Fibroblast of peridontal ligament (primary cell): ENCODE measurements at regions not wholly inside any gene's neighbourhood (a gene's known extent, or its start where the extent isn't known, plus 50 kb on each side); places are given as distances from the start of the nearest gene placed in this dataset.
"Not testable (repeated sequence)": the region's sequence is repeated elsewhere in the genome, so short reads cannot be mapped to it uniquely, and the experiment has no call there.

Experiments
- DNase-seq: peaks from one replicate; pipeline ENCODE4 v3.0.0-alpha.2; 2010; ENCODE audit errors: extremely low read depth

DNA sequence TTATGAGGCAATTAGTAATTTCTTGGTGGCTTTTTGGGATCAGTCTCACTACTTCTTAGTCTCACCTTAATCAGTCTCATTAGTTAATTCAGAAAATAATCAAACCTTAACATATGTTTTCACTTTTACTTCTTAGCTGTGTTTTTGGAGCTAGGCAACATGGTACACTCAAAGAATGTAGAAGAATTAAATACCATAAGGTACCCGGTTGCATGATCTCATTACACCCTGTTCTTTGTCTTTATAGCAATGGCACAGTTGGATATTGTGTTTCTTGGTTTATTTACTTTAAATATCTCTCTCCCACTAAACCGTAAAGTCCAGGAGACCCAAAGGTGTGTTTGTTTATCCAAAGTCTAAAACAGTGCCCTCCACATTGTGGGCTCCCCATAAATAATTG is 132.3 kb downstream of the TNFSF18 start:
- no peak for DNase-seq

GRCh38 chr1:172926070-172926469 is 124.7 kb downstream of the TNFSF18 start:
- DNase-seq, result no peak

DNA sequence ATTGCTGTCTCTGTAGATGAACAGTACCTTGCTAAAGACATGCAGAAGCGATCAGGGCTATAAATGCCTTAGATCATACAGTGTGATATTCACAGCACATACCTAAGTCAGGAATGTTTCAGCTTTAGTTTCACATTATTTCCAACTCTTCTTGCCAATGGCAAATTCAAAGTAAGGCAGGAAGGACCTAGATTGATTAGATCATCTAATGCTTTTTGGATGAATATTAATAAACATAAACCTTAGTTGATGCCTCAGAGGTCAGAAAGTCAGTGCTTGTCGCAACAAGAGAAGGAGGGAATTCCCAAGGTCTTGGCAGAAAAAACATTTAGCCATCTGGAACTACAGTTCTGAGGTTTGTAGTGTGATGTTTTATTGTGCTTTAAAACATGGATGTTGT is 122.3 kb downstream of the TNFSF18 start:
- DNase-seq, result peak; percentile 91

GRCh38 chr1:172929006-172929405 is 121.7 kb downstream of the TNFSF18 start:
- no peak for DNase-seq

DNA sequence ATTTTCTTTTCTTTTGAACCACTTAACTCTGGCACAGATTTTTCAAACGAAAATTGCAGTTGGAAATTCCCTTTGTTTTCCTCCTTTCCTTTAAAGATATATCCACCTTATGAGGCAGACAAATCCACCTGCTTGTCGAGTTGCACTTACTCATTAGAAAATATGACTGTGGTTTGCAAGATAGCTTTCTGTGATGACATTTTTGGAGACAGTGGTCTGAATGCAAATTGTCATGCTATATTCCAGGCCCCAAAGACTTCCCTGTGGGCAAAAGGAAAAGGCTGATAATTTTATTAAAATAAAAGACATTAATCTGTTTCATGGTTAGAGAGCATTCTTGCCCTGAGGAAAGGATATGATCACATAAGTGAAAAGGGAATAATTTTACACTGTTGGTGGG is 120.6 kb downstream of the TNFSF18 start:
- DNase-seq, result no peak

GRCh38 chr1:172931340-172931739 is 119.4 kb downstream of the TNFSF18 start:
- DNase-seq, result no peak

DNA sequence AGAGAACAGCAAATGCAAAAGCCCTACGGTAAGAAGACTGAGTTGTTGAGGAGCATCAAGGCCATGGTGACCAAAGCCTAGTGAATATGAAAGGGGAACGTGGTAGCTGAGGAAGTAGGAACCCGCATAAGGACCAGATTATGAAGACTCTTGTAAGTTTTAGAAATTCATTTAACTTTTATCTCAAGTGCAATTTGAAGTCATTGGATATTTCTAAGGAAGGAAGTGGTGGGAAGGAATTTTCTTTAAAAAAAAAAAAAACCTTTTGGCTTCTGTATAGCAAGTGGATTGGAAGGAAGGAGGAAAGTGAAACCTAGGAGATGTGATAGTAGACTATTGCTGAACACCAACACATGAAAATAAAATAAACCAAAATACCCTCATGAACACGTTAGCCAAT is 119.0 kb downstream of the TNFSF18 start:
- DNase-seq, result no peak

- DNase-seq, result no peak
Observed at GRCh38 chr1:172932981-172933380, 117.8 kb downstream of the TNFSF18 start.

DNA sequence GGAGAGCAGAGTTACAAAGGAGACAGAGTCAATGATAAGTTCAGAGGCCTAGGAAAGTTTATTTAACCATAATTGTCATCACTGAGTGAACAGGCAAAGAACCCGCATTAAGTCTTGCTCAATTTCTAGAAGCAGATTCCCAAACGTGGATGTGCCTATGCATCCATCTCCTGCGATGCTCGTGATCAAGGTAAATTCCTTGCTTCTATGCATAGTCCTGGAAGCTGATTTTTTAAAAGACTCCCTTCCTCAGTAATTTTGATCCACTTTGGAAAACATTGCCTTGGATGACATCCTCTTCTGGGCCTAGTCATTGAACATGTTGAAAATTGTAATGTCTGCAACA is 116.4 kb downstream of the TNFSF18 start:
- DNase-seq, result no peak

- peak; percentile 40 for DNase-seq
Observed at GRCh38 chr1:172935062-172935592, 115.6 kb downstream of the TNFSF18 start.

- no peak for DNase-seq
Observed at GRCh38 chr1:172936088-172936645, 114.6 kb downstream of the TNFSF18 start.

DNA sequence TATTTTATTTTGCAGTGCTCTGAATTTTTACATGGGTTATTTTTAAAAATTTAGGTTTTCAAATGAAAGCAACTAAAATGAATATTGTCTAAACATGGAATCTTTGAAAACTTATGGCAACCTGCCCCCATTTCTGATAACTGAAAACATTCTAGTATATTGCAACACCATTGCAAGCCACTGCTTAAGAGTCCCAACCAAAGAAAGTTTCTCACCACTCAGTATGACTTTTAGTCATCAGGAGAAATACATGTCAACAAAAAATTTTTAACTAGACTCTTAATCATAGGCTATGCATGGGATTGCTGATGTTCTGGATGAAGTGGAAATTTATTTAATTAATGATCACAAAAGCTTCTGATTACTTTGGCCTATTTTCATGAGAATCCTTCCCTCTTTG is 112.1 kb downstream of the TNFSF18 start:
- DNase-seq, result peak; percentile 84

DNA sequence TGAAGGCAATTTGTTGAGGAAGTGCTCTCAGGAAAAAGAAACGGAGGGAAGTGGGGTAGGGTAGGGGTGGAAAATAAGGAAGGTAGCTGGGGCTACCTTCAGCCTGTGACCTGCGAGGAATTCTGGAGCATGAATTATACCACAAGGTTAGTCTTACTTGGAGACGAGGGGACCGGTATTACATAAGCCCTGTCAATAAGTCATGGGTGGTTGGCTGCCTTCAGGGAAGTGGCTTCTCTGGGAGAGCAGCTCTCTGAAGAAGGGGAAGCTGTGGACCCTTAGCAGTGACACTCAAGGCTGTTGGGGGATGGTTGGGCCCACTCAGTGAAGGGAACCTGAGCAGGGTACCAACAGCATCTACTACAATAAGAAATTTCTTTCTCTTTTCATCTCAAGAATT is 111.3 kb downstream of the TNFSF18 start:
- no peak for DNase-seq

DNA sequence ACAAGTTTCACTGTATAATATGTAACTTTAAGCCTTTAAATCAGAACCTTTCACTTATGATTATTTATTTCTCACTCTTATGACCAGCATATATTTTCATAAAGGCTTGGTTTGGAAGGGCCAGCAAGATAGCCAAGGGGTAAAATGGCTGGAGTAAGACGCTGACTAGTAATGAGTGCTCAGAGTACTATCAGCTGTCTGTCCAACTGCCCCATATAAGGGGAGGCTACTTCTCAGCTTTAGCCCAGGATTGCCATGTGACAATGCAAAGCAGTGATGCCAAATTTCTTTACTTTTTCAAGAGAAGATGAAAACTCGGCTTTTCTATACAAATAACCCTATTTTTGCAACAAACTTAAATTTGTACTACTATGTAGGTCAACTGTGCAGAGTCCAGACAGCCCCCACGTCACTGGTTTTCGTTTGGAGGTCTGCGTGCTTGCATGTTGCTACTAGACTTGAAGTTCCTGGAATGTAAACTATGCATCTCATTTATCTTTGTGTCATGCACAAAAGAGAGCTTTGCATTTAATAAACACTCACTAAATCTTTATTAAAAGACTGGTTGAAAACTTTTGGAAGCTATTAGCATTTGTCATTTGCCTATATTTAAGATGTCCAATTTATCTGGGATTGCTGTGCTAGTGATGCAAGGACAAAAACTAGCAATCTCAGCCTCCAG is 110.4 kb downstream of the TNFSF18 start:
- peak; percentile 37 for DNase-seq

- no peak for DNase-seq
Observed at GRCh38 chr1:172941471-172941870, 109.3 kb downstream of the TNFSF18 start.

DNA sequence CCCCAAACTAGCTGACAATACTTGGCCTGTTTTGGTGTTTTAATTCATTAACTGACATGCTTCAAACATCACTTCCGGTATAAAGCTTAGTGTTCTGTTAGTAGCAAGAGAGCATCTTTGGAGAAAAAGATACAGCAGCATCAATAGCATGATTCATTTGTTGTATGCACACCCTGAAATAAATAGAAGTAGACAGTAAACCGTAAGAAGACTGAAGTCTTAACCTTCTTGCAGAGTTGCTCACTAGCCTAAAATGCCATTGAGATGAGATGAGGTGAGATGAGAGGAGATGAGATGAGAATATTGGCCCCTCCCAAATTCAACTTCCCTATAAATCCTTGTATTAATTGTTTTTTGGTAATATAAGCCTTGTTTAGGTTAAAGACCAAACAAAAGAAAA is 108.8 kb downstream of the TNFSF18 start:
- no peak for DNase-seq

GRCh38 chr1:172943138-172943537 is 107.6 kb downstream of the TNFSF18 start:
- not testable (repeated sequence) for DNase-seq

DNA sequence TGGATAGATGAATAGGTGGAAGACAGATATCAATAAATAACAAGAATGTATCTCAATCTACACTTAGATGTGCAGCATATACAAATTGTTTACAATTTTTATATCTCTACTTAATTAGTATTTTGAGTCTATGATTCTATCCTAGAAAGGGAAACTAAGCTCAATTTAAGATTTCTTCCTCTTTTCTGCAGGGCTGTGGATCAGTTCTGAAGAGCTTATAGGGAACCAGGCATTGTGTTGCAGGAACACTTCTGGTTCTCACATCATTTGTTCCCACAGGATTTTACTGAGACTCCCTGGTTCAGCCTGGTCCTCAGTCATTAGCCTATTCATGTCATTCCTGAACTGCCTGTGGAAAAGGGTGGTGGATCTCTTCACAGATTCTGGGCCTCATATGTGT is 105.8 kb downstream of the TNFSF18 start:
- DNase-seq, result no peak

DNA sequence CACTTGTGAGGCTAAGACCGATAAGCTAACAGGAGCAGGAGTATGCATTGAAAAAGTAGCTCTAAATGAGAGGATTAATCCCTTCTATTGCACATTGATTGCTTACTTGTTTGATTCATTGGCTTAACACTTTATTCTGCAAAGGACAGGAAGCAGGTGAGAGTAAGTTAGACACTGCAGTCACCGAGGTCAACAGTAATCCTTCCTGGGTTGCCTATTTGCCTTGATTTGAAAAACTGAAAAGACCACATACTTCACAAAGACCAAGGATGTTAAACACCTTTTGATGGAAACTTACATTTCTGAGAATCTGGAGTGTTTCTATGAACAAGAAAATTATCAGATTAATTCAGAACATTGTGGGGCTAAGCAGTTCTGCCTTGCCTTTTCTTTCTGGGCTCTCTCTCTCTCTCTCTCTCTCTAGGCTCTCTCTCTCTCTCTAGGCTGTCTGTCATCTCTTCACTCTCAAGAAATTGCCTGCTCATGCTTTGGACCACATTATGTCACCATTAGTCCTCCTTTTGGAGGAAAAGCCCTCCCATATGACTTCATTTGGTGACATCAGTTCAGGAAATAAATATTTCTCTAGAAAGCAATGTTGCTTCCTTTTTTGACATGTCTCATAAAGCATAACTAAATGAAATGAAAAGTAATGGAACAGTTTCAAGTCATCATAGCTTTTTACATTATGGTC is 103.8 kb downstream of the TNFSF18 start:
- no peak for DNase-seq

- peak; percentile 58 for DNase-seq
Observed at GRCh38 chr1:172948457-172948856, 102.3 kb downstream of the TNFSF18 start.

GRCh38 chr1:172949096-172949495 is 101.6 kb downstream of the TNFSF18 start:
- DNase-seq, result no peak

GRCh38 chr1:172950528-172950927 is 100.2 kb downstream of the TNFSF18 start:
- no peak for DNase-seq

- peak; percentile 69 for DNase-seq
Observed at GRCh38 chr1:172951730-172952365, 98.9 kb downstream of the TNFSF18 start.
